ENCODE measurements at regions not wholly inside any gene's neighbourhood (a gene's known extent, or its start where the extent isn't known, plus 50 kb on each side); places are given as distances from the start of the nearest gene placed in this dataset.
"Not testable (repeated sequence)": the region's sequence is repeated elsewhere in the genome, so short reads cannot be mapped to it uniquely, and the experiment has no call there.

- no peak for TF ChIP-seq CTCF (IDR thresholded peaks at IDR 0.05; ENCODE audit: insufficient read depth, low read length, poor library complexity, severe bottlenecking)
- no peak for DNase-seq (ENCODE audit: extremely low read depth, insufficient read length)
- no peak overlapping the region for H3K4me3 ChIP-seq (replicated peaks; ENCODE audit: low read depth, low read length)
- H3K36me3 ChIP-seq (ENCODE audit: control insufficient read depth, insufficient read depth, low read length) = no peaks in the 10 kb centered on the region
- H3K27me3 ChIP-seq (replicated peaks; ENCODE audit: control insufficient read depth, insufficient read depth, low read length) = no peaks in the 10 kb centered on the region
Measured at GRCh38 chr20:19137641-19138040, 74.8 kb upstream of the SLC24A3 start.

GRCh38 chr20:19138758-19139157 is 73.7 kb upstream of the SLC24A3 start:
- DNase-seq (ENCODE audit: extremely low read depth, insufficient read length) = no peak
- H3K27me3 ChIP-seq (replicated peaks; ENCODE audit: control insufficient read depth, insufficient read depth, low read length) = no peaks in the 10 kb centered on the region
- no peak overlapping the region for H3K4me3 ChIP-seq (replicated peaks; ENCODE audit: low read depth, low read length)
- no peaks in the 10 kb centered on the region for H3K36me3 ChIP-seq (ENCODE audit: control insufficient read depth, insufficient read depth, low read length)
- no peak for TF ChIP-seq CTCF (IDR thresholded peaks at IDR 0.05; ENCODE audit: insufficient read depth, low read length, poor library complexity, severe bottlenecking)

- H3K4me3 ChIP-seq (replicated peaks; ENCODE audit: low read depth, low read length); H3K27me3 ChIP-seq (replicated peaks; ENCODE audit: control insufficient read depth, insufficient read depth, low read length); H3K36me3 ChIP-seq (ENCODE audit: control insufficient read depth, insufficient read depth, low read length); DNase-seq (ENCODE audit: extremely low read depth, insufficient read length): not testable (repeated sequence)
Measured at GRCh38 chr20:19139584-19139983, 72.9 kb upstream of the SLC24A3 start.

GRCh38 chr20:19141998-19142397 is 70.4 kb upstream of the SLC24A3 start:
- no peaks in the 10 kb centered on the region for H3K27me3 ChIP-seq (replicated peaks; ENCODE audit: control insufficient read depth, insufficient read depth, low read length)
- H3K36me3 ChIP-seq (ENCODE audit: control insufficient read depth, insufficient read depth, low read length) = no peaks in the 10 kb centered on the region
- DNase-seq (ENCODE audit: extremely low read depth, insufficient read length) = no peak
- no peak for TF ChIP-seq CTCF (IDR thresholded peaks at IDR 0.05; ENCODE audit: insufficient read depth, low read length, poor library complexity, severe bottlenecking)
- H3K4me3 ChIP-seq (replicated peaks; ENCODE audit: low read depth, low read length) = no peak overlapping the region

GRCh38 chr20:19143890-19144289 is 68.6 kb upstream of the SLC24A3 start:
- Histone ChIP-seq H3K36me3 (ENCODE audit: control insufficient read depth, insufficient read depth, low read length) (no peaks in the 10 kb centered on the region), H3K27me3 (replicated peaks; ENCODE audit: control insufficient read depth, insufficient read depth, low read length) (no peaks in the 10 kb centered on the region), H3K4me3 (replicated peaks; ENCODE audit: low read depth, low read length) (no peak overlapping the region)
- no peak for DNase-seq (ENCODE audit: extremely low read depth, insufficient read length)
- no peak for TF ChIP-seq CTCF (IDR thresholded peaks at IDR 0.05; ENCODE audit: insufficient read depth, low read length, poor library complexity, severe bottlenecking)

- TF ChIP-seq CTCF (IDR thresholded peaks at IDR 0.05; ENCODE audit: insufficient read depth, low read length, poor library complexity, severe bottlenecking) = no peak
- no peak for DNase-seq (ENCODE audit: extremely low read depth, insufficient read length)
- H3K4me3 ChIP-seq (replicated peaks; ENCODE audit: low read depth, low read length) = no peak overlapping the region
- H3K36me3 ChIP-seq (ENCODE audit: control insufficient read depth, insufficient read depth, low read length) = no peaks in the 10 kb centered on the region
- H3K27me3 ChIP-seq (replicated peaks; ENCODE audit: control insufficient read depth, insufficient read depth, low read length) = no peaks in the 10 kb centered on the region
Measured at GRCh38 chr20:19161336-19161735, 51.1 kb upstream of the SLC24A3 start.
